ENCODE measurements at regions not wholly inside any gene's neighbourhood (a gene's known extent, or its start where the extent isn't known, plus 50 kb on each side); places are given as distances from the start of the nearest gene placed in this dataset.

DNA sequence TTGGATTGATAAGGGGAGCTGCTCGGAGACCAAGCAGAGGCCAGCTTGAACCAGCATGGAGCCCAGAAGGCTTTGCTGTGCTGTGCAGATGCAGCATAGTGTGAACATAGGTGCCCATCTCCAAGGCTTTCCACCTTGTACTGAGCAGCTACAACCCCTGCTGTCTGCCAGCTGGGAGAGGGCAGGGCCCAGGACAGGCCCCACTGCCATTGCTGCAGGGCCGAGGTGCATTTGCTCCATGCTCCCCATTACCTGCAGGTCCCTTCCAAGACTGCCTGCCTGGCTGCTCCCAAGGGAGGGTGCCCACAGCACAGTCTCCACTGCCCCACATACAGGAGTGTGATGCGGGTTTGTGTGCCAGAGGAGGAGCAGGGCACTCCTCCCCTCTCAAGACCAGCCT lies 1016.0 kb upstream of the INTU start:
- TF ChIP-seq EZH2 (IDR thresholded peaks at IDR 0.05; ENCODE audit: low read length, missing control alignments) = no peak
- TF ChIP-seq, protein P1, sequence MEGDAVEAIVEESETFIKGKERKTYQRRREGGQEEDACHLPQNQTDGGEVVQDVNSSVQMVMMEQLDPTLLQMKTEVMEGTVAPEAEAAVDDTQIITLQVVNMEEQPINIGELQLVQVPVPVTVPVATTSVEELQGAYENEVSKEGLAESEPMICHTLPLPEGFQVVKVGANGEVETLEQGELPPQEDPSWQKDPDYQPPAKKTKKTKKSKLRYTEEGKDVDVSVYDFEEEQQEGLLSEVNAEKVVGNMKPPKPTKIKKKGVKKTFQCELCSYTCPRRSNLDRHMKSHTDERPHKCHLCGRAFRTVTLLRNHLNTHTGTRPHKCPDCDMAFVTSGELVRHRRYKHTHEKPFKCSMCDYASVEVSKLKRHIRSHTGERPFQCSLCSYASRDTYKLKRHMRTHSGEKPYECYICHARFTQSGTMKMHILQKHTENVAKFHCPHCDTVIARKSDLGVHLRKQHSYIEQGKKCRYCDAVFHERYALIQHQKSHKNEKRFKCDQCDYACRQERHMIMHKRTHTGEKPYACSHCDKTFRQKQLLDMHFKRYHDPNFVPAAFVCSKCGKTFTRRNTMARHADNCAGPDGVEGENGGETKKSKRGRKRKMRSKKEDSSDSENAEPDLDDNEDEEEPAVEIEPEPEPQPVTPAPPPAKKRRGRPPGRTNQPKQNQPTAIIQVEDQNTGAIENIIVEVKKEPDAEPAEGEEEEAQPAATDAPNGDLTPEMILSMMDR (conservative IDR thresholded peaks at IDR 0.05 in 1 of 2, IDR thresholded peaks at IDR 0.05 in 1 of 2; ENCODE audit: low read depth in 1 of 2, low read length in 2 of 2) = no peak

All from fibroblast of lung (primary cell).